NCI-H2196 treated with DMSO at 0.1 percent for 48 hours (cell line): ENCODE measurements at regions not wholly inside any gene's neighbourhood (a gene's known extent, or its start where the extent isn't known, plus 50 kb on each side); places are given as distances from the start of the nearest gene placed in this dataset.

Experiments used
- DNase-seq: peaks from one replicate; lab custom pipeline; 2025; ENCODE audit not compliant: unreplicated experiment; lab: John Stamatoyannopoulos, UW

GRCh38 chr13:30004204-30004603 is 153.8 kb upstream of the UBL3 start:
- DNase-seq = no peak

DNA sequence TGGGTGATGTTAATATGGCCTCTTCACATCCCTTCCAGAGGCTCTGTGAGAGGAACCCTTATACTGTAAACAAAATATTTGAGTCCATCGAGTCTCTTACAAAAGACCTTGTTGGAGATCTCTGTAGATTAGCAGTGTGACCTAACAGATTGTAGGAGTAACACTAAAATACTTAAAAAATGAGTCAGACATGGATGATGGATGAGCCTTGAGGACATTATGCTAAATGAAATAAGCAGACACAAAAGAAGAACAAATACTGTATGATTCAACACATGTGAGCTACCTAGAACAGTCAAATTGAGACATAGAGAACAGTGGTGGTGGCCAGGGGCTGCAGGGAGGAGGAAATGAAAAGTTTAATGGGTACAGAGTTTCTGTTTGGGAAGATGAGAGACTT is 152.2 kb upstream of the UBL3 start:
- no peak for DNase-seq

- DNase-seq = no peak
Observed at GRCh38 chr13:30000370-30000765, 150.0 kb upstream of the UBL3 start.

DNA sequence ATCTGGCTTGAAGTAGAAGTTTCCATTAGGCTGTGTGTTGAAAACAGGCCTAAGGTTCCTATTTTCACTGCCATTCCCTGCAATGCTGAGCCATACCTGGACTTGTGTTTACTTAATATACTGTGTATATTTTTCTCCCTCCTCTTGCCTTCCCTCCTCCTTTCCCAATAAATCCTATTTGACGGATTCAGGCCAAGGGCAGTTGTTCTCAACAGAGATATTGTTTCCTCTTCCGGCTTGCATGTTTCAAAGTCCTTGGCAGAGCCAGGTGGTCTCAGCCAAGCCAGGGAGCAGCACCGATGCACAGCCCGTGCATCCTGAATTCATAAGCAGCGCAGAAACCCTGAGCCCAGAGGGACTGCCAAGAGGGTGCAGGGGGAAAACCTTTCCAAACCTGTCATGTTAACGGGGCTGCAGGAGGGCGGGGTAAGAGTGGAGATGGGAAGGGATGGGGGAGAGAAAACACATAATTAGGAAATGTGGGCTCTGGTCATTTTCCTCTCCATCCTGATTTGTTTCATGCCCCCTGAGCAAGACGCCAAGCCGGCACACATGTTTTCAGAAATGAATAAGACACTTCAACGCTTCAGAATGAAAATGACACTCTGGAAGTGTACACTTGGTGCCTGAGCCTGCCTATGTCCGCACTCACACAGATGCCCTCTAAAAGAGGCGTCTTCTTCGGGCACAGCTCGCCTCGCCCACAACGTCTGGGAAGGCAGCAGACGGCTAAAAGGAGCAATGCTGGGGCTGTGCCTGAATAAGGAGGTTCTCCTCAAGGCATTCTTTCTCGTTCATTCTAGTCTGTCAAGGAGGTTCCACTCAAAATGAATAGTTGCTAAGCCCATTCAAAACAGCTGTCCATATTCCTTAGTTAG is 149.3 kb upstream of the UBL3 start:
- DNase-seq = no peak

GRCh38 chr13:29996316-29996715 is 145.9 kb upstream of the UBL3 start:
- DNase-seq = no peak

GRCh38 chr13:29994911-29995595 is 144.6 kb upstream of the UBL3 start:
- DNase-seq = no peak

- DNase-seq = no peak
Observed at GRCh38 chr13:29993716-29994488, 143.5 kb upstream of the UBL3 start.

- DNase-seq = no peak
Observed at GRCh38 chr13:29993196-29993595, 142.8 kb upstream of the UBL3 start.

- no peak for DNase-seq
Observed at GRCh38 chr13:29991343-29991742, 140.9 kb upstream of the UBL3 start.

- no peak for DNase-seq
Observed at GRCh38 chr13:29987340-29987739, 136.9 kb upstream of the UBL3 start.

GRCh38 chr13:29980339-29980738 is 129.9 kb upstream of the UBL3 start:
- DNase-seq = no peak

DNA sequence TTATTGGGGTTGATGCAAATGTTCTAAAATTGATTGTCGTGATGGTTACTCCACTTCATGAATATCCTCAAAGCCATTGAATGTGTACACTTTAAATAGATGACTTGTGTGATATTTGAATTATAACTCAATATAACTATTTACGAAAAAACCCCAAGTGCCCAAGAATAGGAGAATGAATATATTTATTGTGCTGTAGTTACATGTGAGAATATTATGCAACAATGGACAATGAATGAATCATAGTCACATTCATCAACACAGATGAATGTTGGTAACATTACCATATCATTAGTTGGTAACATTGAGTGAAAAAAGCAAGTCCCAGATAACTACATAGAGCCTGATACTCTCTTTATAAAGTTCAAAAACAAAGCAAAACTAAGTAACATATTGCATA is 127.8 kb upstream of the UBL3 start:
- no peak for DNase-seq

- no peak for DNase-seq
Observed at GRCh38 chr13:29977476-29978120, 127.2 kb upstream of the UBL3 start.

GRCh38 chr13:29976535-29976934 is 126.1 kb upstream of the UBL3 start:
- DNase-seq = no peak

- DNase-seq = no peak
Observed at GRCh38 chr13:29975283-29975682, 124.9 kb upstream of the UBL3 start.

DNA sequence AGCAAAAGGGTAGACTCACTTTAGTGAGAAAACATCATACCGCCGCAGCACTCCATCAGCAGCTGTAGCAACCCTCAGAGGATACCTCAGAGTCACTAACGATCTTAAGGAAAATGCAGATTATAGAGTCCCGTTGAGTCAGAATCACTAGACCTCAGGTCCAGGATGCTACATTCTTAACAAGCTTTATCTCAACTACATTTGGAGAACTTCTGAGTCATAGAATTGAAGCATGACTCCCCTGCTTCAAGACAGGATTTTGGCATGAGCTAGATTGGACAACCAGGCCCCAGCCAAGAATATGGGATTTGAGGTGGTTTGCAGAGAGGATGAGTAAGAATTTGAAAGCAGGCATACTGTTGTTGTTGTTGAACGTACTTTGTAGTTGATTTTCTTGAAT is 118.9 kb upstream of the UBL3 start:
- DNase-seq = no peak

- DNase-seq = no peak
Observed at GRCh38 chr13:29964181-29964845, 113.9 kb upstream of the UBL3 start.

DNA sequence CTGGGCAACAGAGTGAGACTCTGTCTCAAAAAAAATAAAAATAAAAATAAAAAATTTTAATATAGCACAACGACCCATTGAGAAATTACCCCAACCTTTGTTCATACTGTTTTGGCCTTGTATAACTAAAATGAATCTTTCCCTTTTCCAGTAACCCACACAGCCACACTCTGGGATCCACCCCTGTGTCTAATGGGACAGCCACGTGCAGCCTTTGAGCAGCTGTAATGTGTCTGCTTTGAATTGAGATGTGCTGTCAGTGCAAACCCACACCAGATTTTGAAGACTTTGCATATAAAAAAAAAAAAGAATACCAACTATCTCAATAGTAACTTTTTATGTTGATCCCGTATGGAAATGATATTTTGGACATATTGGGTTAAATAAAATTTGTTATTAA is 112.7 kb upstream of the UBL3 start:
- no peak for DNase-seq

DNA sequence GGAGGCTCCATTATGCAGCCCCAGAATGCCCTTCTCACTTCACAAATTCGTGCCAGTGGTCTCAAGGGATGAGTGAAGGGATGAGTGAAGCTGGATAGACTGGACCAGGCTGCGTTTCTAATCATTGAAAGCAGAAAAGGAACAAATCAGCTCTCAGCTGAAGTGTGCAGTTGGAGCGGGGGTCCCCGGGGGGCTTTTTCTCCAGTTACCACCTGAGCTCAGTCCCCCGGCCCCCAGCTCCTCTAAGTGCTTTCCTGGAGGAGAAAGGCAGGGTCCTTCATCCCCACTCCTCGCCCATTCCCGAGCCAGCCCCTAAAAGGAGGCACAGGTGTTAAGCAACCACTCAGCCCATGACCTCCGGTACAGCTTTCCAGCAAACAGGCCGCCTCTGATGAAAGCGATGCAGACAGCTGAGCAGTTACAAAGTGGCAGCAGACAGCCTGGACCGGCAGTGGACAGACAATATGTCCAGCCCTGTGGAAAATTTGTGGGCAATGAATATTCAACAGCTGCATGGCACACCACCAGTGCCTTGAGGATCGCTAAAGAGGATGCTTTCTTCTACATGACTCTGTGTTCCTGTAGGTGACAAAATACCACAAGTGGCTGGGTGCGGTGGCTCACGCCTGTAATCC is 110.7 kb upstream of the UBL3 start:
- no peak for DNase-seq

- no peak for DNase-seq
Observed at GRCh38 chr13:29959603-29960002, 109.2 kb upstream of the UBL3 start.
